Activated naive CD8-positive, alpha-beta T cell treated with anti-CD3 and anti-CD28 coated beads for 36 hours (primary cell): ENCODE measurements at regions not wholly inside any gene's neighbourhood (a gene's known extent, or its start where the extent isn't known, plus 50 kb on each side); places are given as distances from the start of the nearest gene placed in this dataset.

Source experiments
- DNase-seq: peaks from one replicate; pipeline ENCODE4 v3.0.0; 2021
- H3K27ac Mint-ChIP-seq: one replicate; pipeline ENCODE4 v1.8.0; 2022; ENCODE audit warnings: mild to moderate bottlenecking, moderate library complexity, mixed read lengths
- H3K27me3 Mint-ChIP-seq: one replicate; pipeline ENCODE4 v1.8.0; 2022; ENCODE audit warnings: mild to moderate bottlenecking, mixed read lengths
- H3K36me3 Mint-ChIP-seq: one replicate; pipeline ENCODE4 v1.8.0; 2021; ENCODE audit warnings: mild to moderate bottlenecking, mixed read lengths
- H3K4me1 Mint-ChIP-seq: one replicate; pipeline ENCODE4 v1.8.0; 2021; ENCODE audit warnings: mixed read lengths
- H3K4me3 Mint-ChIP-seq: one replicate; pipeline ENCODE4 v1.8.0; 2022; ENCODE audit warnings: mild to moderate bottlenecking, moderate library complexity, mixed read lengths
- H3K9me3 Mint-ChIP-seq: one replicate; pipeline ENCODE4 v1.8.0; 2022; ENCODE audit warnings: mixed read lengths

- Mint-ChIP-seq H3K27ac (no peak overlapping the region), H3K27me3 (no peaks in the 10 kb centered on the region), H3K4me3 (no peak overlapping the region), H3K4me1 (peaks cover 46% of the 10 kb centered on the region), H3K36me3 (peaks cover 12% of the 10 kb centered on the region), H3K9me3 (peaks cover 10% of the 10 kb centered on the region)
- no peak for DNase-seq
Observed at GRCh38 chr2:196279541-196279940, 108.2 kb upstream of the STK17B start.

GRCh38 chr2:196284144-196284844 is 112.9 kb upstream of the STK17B start:
- H3K9me3 Mint-ChIP-seq: peaks cover 10% of the 10 kb centered on the region
- no peak overlapping the region for H3K27ac Mint-ChIP-seq
- no peak for DNase-seq
- H3K4me3 Mint-ChIP-seq: no peak overlapping the region
- no peaks in the 10 kb centered on the region for H3K27me3 Mint-ChIP-seq
- peaks cover 7% of the 10 kb centered on the region for H3K36me3 Mint-ChIP-seq
- peaks cover 41% of the 10 kb centered on the region for H3K4me1 Mint-ChIP-seq

- Mint-ChIP-seq H3K27me3 (no peaks in the 10 kb centered on the region), H3K4me3 (no peak overlapping the region), H3K27ac (no peak overlapping the region), H3K9me3 (peaks cover 10% of the 10 kb centered on the region), H3K4me1 (peaks cover 40% of the 10 kb centered on the region), H3K36me3 (peaks cover 7% of the 10 kb centered on the region)
- DNase-seq: no peak
Observed at GRCh38 chr2:196284866-196285557, 113.6 kb upstream of the STK17B start.

- H3K9me3 Mint-ChIP-seq: peaks cover 10% of the 10 kb centered on the region
- H3K4me1 Mint-ChIP-seq: peaks cover 46% of the 10 kb centered on the region
- H3K27ac Mint-ChIP-seq: no peak overlapping the region
Observed at GRCh38 chr2:196286821-196287220, 115.4 kb upstream of the STK17B start.

GRCh38 chr2:196287523-196287922 is 116.1 kb upstream of the STK17B start:
- Mint-ChIP-seq H3K9me3 (peaks cover 8% of the 10 kb centered on the region), H3K27ac (peak overlapping the region; percentile 47), H3K36me3 (peaks cover 7% of the 10 kb centered on the region), H3K4me1 (peaks cover 50% of the 10 kb centered on the region), H3K4me3 (no peak overlapping the region), H3K27me3 (no peaks in the 10 kb centered on the region)
- no peak for DNase-seq

More at GRCh38 chr2:196286821-196287220, 115.4 kb upstream of the STK17B start:
- DNase-seq: no peak
- H3K27me3 Mint-ChIP-seq: no peaks in the 10 kb centered on the region
- no peak overlapping the region for H3K4me3 Mint-ChIP-seq
- peaks cover 7% of the 10 kb centered on the region for H3K36me3 Mint-ChIP-seq

- Mint-ChIP-seq H3K4me3 (peak overlapping the region; percentile 42), H3K9me3 (peaks cover 5% of the 10 kb centered on the region), H3K27me3 (no peaks in the 10 kb centered on the region), H3K36me3 (peaks cover 5% of the 10 kb centered on the region), H3K4me1 (peaks cover 50% of the 10 kb centered on the region), H3K27ac (peak overlapping the region; percentile 76)
- no peak for DNase-seq
Observed at GRCh38 chr2:196288006-196288538, 116.7 kb upstream of the STK17B start.

- no peak overlapping the region for H3K4me3 Mint-ChIP-seq
- peaks cover 43% of the 10 kb centered on the region for H3K4me1 Mint-ChIP-seq
- no peaks in the 10 kb centered on the region for H3K27me3 Mint-ChIP-seq
- H3K36me3 Mint-ChIP-seq: peaks cover 3% of the 10 kb centered on the region
- H3K9me3 Mint-ChIP-seq: peaks cover 3% of the 10 kb centered on the region
- DNase-seq: no peak
- peak overlapping the region; percentile 65 for H3K27ac Mint-ChIP-seq
Observed at GRCh38 chr2:196289000-196289399, 117.6 kb upstream of the STK17B start.

- no peak for DNase-seq
- Mint-ChIP-seq H3K27ac (no peak overlapping the region), H3K4me1 (peaks cover 43% of the 10 kb centered on the region), H3K4me3 (no peak overlapping the region), H3K9me3 (peaks cover 3% of the 10 kb centered on the region), H3K36me3 (peaks cover 2% of the 10 kb centered on the region), H3K27me3 (no peaks in the 10 kb centered on the region)
Observed at GRCh38 chr2:196290136-196290535, 118.8 kb upstream of the STK17B start.

- Mint-ChIP-seq H3K4me3 (no peak overlapping the region), H3K36me3 (peaks cover 2% of the 10 kb centered on the region), H3K27me3 (no peaks in the 10 kb centered on the region), H3K9me3 (peaks cover 3% of the 10 kb centered on the region), H3K4me1 (peaks cover 42% of the 10 kb centered on the region), H3K27ac (no peak overlapping the region)
- no peak for DNase-seq
Observed at GRCh38 chr2:196290569-196290968, 119.2 kb upstream of the STK17B start.

GRCh38 chr2:196291426-196291825 is 120.0 kb upstream of the STK17B start:
- Mint-ChIP-seq H3K27me3 (no peaks in the 10 kb centered on the region), H3K9me3 (peaks cover 3% of the 10 kb centered on the region), H3K4me3 (no peak overlapping the region), H3K27ac (no peak overlapping the region), H3K4me1 (peaks cover 42% of the 10 kb centered on the region), H3K36me3 (peaks cover 2% of the 10 kb centered on the region)
- DNase-seq: no peak

GRCh38 chr2:196291873-196292800 is 120.8 kb upstream of the STK17B start:
- peaks cover 3% of the 10 kb centered on the region for H3K9me3 Mint-ChIP-seq
- peaks cover 2% of the 10 kb centered on the region for H3K36me3 Mint-ChIP-seq
- peaks cover 38% of the 10 kb centered on the region for H3K4me1 Mint-ChIP-seq
- no peaks in the 10 kb centered on the region for H3K27me3 Mint-ChIP-seq
- H3K4me3 Mint-ChIP-seq: no peak overlapping the region
- no peak overlapping the region for H3K27ac Mint-ChIP-seq
- DNase-seq: no peak

- no peak for DNase-seq
- Mint-ChIP-seq H3K27me3 (no peaks in the 10 kb centered on the region), H3K4me1 (peaks cover 24% of the 10 kb centered on the region), H3K36me3 (no peaks in the 10 kb centered on the region), H3K9me3 (no peaks in the 10 kb centered on the region), H3K27ac (no peak overlapping the region), H3K4me3 (no peak overlapping the region)
Observed at GRCh38 chr2:196293751-196294515, 122.6 kb upstream of the STK17B start.

GRCh38 chr2:196294516-196294909 is 123.1 kb upstream of the STK17B start:
- H3K9me3 Mint-ChIP-seq: no peaks in the 10 kb centered on the region
- no peak for DNase-seq
- H3K4me3 Mint-ChIP-seq: no peak overlapping the region
- H3K27me3 Mint-ChIP-seq: no peaks in the 10 kb centered on the region
- no peak overlapping the region for H3K27ac Mint-ChIP-seq
- no peaks in the 10 kb centered on the region for H3K36me3 Mint-ChIP-seq
- peaks cover 19% of the 10 kb centered on the region for H3K4me1 Mint-ChIP-seq

- Mint-ChIP-seq H3K4me1 (peaks cover 16% of the 10 kb centered on the region), H3K36me3 (no peaks in the 10 kb centered on the region), H3K9me3 (no peaks in the 10 kb centered on the region), H3K4me3 (no peak overlapping the region), H3K27ac (no peak overlapping the region), H3K27me3 (no peaks in the 10 kb centered on the region)
- no peak for DNase-seq
Observed at GRCh38 chr2:196295005-196295404, 123.6 kb upstream of the STK17B start.
